ENCODE measurements at regions not wholly inside any gene's neighbourhood (a gene's known extent, or its start where the extent isn't known, plus 50 kb on each side); places are given as distances from the start of the nearest gene placed in this dataset.
A peak's percentile ranks its signal among the peaks of the same experiment; 100 is the strongest.
"Not testable (repeated sequence)": the region's sequence is repeated elsewhere in the genome, so short reads cannot be mapped to it uniquely, and the experiment has no call there.

DNA sequence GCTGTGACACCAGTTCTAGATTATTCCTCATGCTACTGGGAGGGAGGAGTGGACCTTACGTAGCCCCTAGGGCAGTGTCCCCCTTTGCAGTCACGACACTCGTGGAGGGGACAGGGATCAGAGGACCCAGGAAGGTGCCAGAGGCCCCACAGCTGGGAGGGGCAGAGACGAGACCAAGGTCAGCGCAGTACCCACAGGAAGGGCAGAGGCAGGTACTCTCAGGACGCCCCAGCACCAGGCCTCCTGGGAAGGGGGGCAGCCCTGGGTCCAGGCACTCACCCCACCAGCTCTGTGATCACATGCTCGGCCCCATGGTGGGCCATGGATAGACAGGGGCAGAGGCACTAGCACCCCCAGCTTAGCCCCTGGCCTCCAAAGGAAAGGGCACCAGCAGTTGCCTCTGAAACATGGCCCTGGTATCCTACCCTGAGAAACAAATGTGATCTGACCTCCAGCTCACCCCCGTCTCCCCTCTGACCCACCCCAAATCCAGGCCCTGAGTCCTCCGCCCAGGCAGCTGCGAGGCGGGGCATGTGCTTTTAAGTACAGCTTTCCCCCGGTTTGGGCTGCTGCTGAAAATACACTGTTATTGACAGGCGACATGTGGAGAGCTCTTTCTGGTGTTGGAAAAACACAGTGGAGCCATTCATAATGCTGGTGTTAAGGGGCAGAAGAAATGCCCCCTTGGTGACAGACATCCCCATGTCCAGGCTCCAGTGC, 361.9 kb downstream of the C16orf95 start:
- DNase-seq (ENCODE audit: low read depth): no peak

DNA sequence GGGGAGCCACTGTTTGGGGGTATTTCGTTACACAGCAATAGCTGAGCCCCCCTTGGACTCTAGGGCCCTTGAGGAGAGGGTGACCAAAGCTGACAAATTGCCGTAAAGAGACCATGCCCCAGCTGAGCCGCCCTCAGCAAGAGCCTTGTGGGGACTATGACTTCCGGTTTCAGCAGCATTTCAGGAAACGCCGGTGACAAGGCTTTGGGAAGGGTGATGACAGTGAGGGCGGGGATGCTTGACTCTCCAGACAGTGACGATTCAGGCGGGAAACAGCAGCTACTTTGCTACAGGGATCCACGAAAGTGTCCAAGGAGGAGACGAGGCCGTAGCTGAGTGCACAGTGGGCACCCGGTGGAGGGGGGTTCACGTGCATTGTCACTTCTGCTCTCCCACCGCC, 360.8 kb downstream of the C16orf95 start:
- DNase-seq (ENCODE audit: low read depth): no peak

DNA sequence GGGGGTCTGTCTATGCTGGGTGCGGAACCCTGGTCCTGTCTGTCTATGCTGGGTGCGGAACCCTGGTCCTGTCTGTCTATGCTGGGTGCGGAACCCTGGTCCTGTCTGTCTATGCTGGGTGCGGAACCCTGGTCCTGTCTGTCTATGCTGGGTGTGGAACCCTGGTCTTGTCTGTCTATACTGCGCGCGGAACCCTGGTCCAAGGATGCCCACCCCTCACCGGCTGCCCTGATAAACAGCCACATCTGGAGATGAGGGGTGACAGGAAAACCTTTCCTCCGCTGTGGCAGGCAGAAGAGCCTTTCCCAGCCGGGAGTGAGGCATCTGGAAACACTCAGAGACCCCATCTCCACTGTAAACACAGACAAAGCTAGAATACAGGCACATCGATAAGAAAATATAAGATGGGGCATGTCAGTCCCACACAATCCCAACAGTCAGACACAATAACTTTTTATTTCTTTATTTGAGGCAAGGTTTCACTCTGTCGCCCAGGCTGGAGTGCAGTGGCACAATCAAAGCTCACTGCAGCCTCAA, 359.5 kb downstream of the C16orf95 start:
- DNase-seq (ENCODE audit: low read depth): not testable (repeated sequence)

DNA sequence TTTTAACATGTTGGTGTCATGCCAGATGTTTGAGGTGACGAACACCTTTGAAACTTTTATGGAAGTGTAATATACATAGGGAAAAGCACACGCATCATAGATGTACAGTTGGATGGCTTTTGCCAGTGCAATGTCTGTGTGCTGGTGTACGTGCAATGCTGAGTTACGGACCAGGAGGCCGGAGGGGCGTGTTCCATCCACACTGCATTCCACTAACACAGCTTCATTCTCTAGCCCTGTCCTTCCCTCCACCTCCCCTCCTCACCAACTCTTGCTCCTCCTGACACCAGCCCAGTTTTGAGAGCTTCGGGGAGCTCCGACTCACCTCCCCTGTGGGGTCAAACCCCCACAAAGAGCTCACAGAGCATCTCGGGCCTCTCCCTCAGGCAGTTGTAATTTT, 358.8 kb downstream of the C16orf95 start:
- no peak for DNase-seq (ENCODE audit: low read depth)

DNA sequence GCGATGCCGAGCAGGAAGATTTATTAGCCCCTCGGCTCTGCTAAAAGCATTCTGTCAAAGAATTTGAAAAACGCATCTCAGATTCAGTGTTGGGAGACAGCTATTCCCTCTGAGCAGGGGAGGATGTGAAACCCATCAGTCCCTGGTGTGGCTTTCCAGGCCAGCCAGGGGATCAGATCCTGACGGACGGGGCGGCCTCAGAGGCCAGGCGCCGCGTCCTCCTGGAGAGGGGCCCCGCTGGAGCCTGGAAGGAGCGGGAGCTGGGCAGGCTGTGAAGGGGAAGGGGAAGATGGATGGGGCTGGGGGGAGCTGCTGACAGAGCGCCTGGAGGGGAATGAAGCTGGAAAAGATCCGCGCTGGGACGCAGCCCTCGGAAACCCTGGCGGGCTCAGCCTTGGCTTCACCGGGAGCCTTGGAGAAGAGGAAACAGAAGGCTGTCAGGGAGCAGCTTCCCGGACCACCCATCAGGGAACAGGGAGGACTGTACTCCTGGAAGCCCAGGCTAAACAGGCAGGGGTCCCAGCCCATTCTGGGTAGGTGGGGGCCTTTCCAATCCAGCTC, 358.0 kb downstream of the C16orf95 start:
- no peak for DNase-seq (ENCODE audit: low read depth)

DNA sequence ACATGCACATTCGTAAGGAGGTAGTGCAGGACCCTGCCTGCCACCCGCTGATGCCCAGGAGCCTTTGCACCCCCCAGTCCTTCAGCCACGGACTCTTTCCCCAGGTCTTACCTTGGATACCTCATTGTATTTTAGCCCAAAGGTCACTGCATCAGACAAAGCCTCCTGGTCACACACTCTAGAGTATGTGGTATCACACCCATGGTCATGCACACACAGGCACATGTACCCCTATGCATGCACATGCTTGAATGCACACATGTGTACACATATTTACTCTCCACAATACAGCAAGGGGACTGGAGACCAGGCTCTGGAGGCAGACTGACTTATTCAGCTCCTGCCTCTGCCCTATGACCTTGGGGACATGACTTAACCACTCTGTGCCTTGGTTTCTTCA, 357.5 kb downstream of the C16orf95 start:
- no peak for DNase-seq (ENCODE audit: low read depth)

DNA sequence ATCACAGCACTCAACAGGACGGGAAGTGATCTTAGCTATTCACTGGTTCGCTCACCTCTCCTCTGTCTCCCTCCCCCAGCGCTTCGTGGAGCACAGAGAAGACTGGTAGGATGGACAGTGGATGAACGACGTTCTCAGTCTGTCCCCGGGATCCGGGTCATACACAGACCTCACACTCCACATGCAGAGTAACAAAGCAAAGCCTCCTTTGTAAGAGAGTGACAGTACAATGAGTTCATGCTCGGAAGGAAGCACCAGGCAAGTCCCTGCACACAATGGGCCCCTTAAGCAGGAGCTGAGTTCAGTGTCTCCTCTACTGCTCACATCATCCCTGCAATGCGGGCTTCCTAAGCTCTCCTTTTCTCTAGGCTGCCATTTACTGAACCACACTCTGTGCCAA, 356.9 kb downstream of the C16orf95 start:
- DNase-seq (ENCODE audit: low read depth): no peak

DNA sequence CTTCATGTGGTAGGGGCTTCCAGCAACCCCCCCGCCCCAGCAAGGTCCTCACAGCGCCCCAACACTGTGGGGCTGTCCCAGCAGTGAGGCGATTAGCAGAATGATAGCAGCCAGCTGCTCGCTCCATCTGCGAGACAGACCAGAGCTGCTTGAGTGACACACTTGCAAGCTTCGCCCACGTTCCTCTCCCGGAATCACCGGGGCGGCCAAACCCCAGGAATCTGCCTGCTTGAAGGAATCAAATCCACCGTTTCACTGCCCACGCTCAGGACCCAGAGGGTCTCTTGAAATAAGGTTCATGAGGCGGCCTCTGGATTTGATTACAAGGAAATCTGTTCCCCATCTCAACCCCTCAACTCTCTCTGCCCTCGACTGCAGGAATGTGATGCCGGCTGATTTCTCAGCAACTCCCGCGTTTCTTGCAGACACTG, 356.0 kb downstream of the C16orf95 start:
- no peak for DNase-seq (ENCODE audit: low read depth)

DNA sequence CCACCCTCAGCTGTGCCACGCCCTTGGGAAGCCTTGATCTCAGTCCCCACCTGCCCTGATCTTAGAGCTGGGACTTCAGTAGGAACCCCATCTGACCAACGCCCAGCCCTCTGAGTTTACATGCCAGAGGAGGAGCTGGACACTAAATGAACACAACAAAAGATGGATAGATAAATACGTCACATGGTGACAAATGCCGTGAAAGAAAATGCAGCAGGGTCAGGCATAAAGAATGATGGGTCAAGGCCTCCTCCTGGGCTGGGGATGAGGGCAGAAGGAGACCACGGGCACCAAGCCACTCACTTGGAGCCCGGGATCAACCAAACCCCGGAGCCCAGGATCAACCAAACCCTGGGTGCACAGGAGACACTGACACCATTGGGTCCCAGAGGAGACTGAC, 354.9 kb downstream of the C16orf95 start:
- no peak for DNase-seq (ENCODE audit: low read depth)

DNA sequence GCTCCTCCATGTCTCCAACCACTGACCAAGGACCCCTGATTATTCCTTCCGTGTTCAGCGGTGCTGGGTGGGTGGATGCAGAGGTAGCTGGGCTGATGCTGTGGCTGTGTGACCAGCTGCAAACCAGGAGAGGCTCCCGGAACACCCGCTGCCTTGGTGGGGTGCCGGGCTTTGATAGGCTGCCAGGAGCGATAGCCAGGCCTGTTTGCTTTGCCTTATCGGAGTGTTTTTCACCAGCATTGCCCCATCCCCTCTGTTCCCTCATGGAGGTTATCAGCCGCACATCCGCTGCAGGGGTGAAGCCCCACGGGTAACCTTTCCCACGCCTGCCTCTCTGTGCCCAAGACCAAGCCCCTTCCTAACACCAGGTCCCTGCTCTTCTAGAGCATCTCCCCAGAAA, 354.3 kb downstream of the C16orf95 start:
- no peak for DNase-seq (ENCODE audit: low read depth)

DNA sequence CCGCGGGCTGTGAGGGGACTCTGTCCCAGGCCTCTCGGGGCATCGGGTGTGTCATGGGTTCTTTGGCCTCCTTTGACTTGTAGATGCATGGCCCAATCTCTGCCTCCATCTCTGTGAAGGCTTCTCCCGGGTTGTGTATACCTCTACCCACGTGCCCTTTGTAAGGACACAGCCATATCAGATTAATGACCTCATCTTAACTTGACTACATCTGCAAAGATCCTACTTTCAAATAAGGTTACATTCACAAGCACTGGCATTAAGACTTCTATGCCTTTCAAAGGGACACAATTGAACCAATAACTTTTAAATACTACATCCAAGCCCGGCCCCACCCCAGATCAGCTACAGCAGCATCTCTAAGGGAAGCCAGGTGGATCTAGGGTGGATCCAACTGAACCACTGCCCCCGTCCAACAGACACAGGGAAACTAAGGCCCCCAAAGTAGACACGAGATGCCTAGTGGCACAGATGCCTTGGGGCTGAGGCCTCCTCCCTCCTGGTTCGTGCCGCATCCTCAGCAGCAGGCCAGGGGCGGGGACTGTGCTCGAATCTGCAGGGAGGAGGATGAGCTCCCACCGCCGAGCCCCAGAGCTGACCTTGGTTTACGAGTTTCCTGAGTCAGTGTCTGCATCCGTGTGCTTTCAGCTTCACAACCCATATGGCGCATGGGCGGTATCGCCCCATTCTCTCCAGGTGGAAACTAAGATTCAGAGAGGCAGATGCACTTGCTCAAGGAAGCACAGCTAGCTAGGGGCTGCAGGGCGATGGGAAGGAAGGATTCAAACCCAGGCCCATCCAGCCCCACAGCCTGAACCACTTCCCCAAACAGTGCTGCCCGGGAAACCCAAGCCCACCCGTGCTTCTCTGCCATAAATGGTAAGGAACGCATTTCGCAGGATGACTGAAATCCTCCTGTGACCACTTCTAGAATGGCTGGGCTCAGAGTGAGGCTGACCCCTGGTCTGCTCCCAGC, 353.3 kb downstream of the C16orf95 start:
- no peak for DNase-seq (ENCODE audit: low read depth)

DNA sequence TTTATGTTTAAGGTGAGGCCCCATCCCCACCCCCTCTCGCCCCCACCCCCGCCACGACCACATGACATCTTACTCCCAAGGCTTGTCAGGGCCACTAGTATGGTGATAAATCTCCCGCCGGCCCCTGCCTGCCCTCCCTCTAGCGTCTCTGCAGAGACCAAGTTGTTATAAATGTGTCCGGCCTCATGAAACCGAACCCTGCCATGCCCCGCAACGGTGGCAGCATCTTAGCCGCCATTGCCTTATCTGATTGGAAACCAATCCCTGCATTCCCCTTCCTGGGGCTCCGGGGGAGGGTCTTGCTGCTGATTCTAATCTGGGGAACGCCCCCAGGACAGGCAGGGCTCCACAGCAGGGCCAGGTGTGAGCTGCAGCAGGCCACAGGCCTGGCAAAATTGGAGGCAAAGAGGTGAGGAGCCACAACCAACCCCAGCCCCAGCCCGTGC, 352.4 kb downstream of the C16orf95 start:
- DNase-seq (ENCODE audit: low read depth): no peak

DNA sequence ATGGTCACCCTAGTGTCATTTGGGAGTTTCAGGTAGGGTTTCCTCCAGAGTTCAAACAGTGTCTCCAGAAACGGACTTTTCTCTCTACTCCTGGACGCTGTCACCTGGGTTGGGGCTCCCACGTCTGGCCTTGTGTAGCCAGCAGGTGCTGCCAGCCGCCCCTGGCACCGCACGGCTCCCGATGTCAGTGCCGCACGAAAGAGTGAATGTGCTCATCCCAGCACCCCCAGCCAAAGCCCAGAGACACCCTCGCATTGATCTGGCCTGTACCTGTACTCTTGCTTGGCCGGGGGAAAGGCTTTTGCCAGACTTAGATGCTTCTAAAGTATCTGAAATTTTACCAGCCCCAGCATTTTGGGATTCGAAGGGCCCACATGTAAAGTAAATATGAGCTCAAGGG, 351.9 kb downstream of the C16orf95 start:
- no peak for DNase-seq (ENCODE audit: low read depth)

DNA sequence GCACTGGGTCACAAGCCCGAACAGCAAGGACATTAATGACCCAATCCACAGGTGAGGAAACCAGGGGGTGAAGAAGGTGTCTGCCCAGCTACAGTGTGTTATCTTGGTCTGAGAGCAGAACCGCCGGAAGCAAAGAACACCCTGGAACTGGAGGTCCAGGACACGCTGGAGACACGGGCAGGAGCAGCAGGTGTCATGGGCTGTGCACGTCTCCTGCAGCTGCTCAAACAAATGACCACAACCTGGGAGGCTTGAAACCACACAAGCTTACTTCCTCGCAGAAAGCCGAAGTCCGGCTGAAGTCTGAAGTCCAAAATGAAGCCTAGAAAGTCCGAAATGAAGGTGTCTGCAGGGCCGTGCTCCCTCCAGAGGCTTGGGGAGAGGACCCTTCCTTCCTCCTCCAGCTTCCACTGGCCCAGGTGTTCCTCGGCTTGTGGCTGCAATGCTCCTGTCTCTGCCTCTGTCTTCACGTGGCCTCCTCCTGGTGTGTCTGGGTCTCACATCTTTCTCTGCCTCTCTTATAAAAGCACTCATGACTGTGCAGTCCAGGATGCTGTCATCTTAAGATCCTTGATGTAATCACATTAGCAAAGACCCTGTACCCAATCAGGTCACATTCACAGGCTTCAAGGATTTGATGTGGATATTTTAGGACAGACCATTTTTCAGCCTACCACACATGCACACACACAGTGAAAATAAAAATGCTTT, 351.2 kb downstream of the C16orf95 start:
- DNase-seq (ENCODE audit: low read depth): no peak

DNA sequence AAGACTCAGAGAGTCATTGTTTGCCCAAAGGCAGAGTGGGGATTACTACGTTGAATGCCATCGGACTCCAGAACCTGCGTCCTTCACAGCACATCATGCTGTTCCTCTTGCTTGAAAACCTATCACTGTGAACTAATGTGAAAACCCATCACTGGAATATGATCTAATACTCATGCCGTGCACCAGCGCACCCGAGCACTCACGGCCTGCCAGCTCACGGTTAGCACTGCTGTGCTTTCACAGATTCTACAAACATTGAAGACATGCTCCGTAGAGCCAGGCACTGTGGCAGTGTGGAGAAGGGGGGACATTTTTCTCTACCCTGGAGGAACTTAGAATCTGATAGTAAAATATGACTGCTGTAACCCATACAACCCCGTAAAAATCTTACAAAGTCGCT, 350.4 kb downstream of the C16orf95 start:
- DNase-seq (ENCODE audit: low read depth): no peak

DNA sequence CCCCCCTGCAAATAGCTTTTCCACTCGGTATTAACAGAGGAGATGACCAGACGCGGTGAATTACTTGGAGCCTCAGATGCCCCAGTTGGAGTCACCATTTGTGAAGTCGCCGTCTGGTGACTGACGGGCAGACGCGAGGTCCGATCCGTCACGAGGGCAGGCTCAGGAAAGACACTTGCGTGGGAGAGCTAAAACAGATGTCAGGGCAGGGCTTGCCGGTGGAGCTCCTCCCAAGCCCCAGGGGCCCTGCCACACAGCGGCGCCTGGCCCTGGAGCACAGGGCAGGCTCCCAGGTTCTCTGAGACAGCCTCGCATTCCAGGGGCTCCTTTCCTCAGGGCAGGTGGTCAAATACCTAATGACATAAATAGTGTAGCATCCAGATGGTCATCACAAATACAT, 348.3 kb downstream of the C16orf95 start:
- DNase-seq (ENCODE audit: low read depth): no peak

DNA sequence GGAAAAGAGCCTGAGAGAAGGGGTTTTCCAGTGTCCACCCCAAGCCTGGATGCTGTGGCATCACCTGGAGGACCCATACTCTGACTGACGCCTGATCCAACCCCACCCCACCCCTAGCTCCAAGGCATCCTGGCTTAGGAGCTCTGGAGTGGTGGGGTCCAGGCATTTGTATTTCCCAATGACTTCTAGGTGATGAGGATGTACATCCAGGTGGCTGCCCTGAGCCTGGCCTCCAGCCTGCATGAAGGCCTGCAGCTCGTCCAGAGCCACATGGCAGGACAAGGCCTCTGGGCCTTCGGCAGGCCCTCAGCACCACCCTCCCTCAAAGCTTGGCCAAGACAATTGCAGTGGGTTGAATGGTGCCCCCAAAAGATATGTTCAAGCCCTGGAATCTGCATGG, 347.5 kb downstream of the C16orf95 start:
- DNase-seq (ENCODE audit: low read depth): no peak

DNA sequence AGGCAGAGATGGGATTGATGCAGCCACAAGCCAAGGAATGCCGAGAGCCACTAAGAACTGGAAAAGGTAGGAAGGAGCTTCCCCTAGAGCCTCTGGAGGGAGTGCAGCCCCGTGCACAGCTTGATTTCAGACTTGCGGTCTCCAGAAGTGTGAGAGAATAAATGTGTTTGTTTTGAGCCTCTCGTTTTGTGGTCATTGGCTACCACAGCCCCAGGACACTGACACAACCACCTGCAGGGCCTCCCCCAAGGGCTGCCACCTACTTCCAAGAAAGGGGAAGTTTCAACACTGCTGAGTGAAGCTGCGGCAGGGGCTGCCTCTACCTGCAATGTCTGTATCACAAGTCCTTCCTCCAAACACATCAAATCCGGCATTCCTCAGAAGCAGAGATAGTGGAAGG, 346.9 kb downstream of the C16orf95 start:
- no peak for DNase-seq (ENCODE audit: low read depth)

DNA sequence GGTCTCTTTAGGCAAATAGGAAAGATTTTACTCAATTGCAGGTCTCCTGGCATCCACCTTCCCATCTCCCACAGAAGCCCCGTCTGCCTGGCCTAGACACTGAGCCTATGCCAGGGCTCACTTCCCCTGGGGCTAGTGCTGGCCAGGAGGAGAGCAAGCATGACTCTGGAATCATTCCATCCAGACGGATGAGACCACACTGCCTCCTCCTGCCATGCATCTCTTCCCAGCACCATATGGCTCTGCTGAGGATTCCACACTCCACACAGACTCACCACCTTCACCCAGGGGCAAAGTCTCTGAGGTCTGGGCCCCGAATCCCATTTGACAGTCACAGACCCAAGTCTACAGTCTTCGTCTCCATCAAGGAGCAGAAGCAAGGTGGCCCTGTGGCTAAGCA, 346.5 kb downstream of the C16orf95 start:
- DNase-seq (ENCODE audit: low read depth): no peak

DNA sequence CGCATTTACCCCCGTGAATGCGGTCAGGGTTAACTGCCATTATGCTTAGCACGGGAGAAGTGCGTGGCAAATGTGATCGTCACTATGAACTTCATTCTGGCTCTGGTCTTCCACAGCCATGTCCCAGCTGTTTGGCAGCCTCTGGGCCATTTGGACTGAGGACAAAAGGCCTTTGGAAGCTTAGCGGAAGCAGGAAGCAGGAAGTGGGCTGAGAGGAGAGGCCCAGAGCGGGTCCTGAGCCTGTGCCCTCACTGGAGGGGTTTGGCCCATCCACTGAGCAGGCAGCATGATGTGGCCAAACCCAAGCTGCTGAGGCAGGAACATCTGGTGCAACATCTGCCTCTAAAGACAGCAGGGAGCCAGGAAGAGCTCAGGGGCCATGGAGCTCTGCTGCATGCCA, 345.9 kb downstream of the C16orf95 start:
- no peak for DNase-seq (ENCODE audit: low read depth)

DNA sequence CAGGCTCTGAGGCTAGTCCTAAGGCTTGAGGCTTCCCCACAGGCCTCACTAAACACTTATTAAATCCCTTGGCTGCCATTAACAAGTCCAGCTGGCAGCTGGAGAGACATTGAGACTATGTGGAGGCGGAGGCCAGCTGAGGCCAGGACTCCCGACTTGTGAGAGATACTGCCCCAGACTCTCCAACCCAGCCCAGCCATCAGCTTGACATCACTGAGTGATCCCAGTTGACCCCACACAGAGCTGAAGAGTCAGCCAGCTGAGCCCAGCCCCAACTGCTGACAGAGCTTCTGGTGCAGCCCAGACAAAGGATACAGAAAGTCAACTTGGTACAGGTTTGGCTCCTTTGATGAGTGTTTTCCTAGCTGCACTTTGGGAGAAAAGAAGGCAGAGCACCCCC, 343.1 kb downstream of the C16orf95 start:
- no peak for DNase-seq (ENCODE audit: low read depth)

DNA sequence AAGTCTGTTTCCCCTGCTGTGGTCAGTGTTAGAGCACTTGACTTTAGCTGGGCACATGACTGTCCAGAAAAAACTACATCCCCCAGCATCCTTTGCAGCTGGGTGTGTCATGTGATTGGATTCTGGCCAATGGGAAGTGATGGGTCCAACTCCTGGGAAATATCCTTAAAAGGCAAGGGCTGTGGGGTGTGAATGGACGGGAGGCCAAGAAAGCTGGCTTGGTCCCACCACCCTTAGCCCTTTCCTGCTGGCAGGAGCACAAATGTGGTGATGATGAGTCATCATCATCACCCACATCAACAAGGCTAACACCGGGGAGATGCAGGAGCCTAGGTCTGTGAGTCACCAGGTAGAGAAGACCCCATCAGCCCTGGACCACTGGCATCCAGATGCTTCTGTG, 341.7 kb downstream of the C16orf95 start:
- peak; percentile 96 for DNase-seq (ENCODE audit: low read depth)

Measured in M059J (cell line).